NOMO-1 (cell line): ENCODE measurements at regions not wholly inside any gene's neighbourhood (a gene's known extent, or its start where the extent isn't known, plus 50 kb on each side); places are given as distances from the start of the nearest gene placed in this dataset.
"Not testable (repeated sequence)": the region's sequence is repeated elsewhere in the genome, so short reads cannot be mapped to it uniquely, and the experiment has no call there.

Source experiments
- DNase-seq, 2 experiments: peaks; one replicate each; lab custom pipeline; 2025; ENCODE audit not compliant: unreplicated experiment in 2 of 2; lab: John Stamatoyannopoulos, UW

GRCh38 chr10:109809954-109810353 lies 113.4 kb downstream of the XPNPEP1 start:
- DNase-seq, result not testable (repeated sequence)

- DNase-seq, result not testable (repeated sequence)
These were observed 122.1 kb downstream of the XPNPEP1 start for GRCh38 chr10:109801191-109801590.

GRCh38 chr10:109790647-109791046 lies 132.7 kb downstream of the XPNPEP1 start:
- no peak for DNase-seq

DNA sequence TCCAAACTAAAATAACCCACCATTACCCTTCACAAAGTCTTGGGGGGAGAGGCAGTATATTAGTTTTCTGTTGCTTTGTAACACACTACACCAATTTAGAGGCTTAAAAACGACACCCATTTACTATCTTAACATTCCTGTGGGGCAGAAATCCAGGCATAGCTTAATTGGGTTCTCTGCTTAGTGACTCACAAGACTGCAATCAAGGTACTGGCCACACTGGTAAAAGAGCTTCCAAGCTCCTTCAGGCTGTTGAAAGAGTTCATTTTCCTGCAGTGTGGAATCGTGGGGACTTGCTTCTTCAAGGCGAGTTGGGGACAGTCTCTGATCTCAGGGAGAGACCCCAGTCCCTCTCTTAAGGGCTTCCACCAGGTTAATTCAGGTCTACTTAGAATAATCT lies 139.1 kb downstream of the XPNPEP1 start:
- no peak for DNase-seq

GRCh38 chr10:109783286-109783685 lies 140.0 kb downstream of the XPNPEP1 start:
- no peak for DNase-seq

GRCh38 chr10:109780997-109781396 lies 142.3 kb downstream of the XPNPEP1 start:
- no peak for DNase-seq

GRCh38 chr10:109778993-109779392 lies 144.3 kb downstream of the XPNPEP1 start:
- DNase-seq, result no peak

GRCh38 chr10:109774121-109774440 lies 149.2 kb downstream of the XPNPEP1 start:
- no peak for DNase-seq

DNA sequence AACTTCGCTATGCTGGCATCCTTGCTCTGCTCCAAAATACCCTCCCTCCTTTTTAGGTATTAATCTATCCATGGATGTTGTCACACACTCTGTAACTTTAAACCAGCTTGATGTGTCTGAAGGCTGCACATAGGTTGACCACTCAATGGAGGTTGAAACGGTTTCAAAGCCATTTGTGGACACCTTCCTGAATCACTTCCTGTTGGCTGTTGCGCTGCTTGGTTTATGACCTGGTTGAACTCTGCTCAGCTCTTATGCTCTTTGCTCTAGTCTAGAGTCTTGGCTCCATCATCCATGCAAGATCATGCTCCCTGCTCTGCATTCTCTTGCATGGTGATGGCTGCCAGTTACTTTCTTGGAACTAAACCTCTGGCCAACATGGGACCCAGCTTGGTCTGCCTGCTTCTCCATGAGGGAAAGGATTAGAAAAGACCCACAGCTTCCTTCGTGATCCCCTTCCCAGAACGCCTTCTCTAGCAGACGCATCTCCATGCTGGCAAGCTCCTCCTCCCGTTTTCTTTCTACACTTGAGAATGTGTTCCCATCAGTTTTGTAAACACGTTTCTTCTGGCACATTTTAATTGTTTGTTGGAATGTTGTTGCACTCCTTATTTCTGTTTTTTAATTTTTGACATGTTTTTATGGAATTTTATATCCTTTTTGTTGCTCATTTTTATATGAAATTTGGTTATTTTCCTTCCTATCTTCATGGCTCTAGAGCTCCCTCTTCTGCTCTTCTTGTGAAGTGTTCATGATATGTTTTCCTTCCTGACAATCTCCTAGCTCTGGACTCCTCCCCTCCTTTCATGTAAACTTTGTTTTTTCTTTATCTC lies 149.8 kb downstream of the XPNPEP1 start:
- peak in 1 of 2 experiments; percentile 7 for DNase-seq

DNA sequence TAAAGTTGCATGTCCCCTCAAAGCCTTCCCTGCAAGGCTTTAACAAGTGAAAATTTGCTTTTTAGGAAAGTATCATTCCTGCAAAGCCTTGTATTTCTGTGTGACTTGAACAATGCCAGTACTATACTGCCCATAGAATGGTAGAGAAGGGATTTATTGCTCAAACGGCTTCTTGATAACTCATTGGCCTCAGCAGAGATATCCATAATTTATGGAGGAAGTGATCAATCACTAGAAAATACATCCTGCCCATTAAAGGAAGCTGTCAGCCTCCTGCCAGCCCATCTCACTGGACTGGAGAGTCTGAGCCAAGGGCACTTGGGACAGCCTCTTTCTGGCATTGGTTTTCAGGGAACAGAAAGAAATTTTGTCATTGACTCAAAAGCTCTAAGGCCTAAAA lies 152.6 kb downstream of the XPNPEP1 start:
- no peak for DNase-seq

- no peak for DNase-seq
These were observed 153.3 kb downstream of the XPNPEP1 start for GRCh38 chr10:109769966-109770365.

DNA sequence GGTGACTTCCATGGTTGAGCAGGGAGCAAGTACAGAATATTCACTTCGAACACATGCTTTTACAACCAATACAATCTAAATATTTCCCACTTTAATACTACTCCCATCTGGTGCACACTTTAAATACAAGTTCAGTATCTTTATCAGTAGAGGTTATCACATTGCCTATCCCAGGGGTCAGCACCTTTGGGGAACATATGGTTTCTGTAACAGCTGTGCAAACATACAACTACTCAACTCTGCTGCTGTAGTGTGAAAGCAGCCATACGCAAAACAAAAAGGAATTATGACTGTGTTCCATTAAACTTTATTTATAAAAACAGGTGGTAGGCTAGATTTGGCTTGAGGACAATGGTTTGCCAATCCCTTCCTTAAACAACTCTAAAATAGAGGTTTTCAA lies 157.5 kb downstream of the XPNPEP1 start:
- DNase-seq, result no peak

DNA sequence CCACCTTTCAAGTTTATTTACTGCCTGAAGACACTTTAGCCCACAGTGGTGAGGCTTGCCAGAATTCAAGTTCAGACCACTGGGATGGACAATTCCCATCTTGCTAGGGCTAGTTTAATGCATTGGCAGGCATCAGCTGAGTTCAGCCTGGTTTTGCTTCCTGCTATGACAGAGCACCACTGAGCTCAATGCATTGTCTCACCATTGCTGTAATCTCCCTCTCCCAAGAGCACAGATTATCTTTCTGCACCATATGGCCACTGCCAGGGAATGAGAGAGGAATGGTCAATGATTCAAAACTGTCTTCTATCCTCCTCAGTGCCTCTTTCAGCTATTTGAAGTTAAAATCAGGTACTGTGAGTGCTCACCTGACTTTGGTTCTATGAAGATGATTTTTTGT lies 160.8 kb downstream of the XPNPEP1 start:
- no peak for DNase-seq

- not testable (repeated sequence) for DNase-seq
These were observed 165.6 kb downstream of the XPNPEP1 start for GRCh38 chr10:109757670-109758069.

- DNase-seq, result no peak
These were observed 176.4 kb downstream of the XPNPEP1 start for GRCh38 chr10:109746861-109747260.

GRCh38 chr10:109744020-109744419 lies 179.3 kb downstream of the XPNPEP1 start:
- DNase-seq, result no peak

- DNase-seq, result no peak
These were observed 179.7 kb downstream of the XPNPEP1 start for GRCh38 chr10:109743574-109743973.

GRCh38 chr10:109743146-109743545 lies 180.2 kb downstream of the XPNPEP1 start:
- no peak for DNase-seq

DNA sequence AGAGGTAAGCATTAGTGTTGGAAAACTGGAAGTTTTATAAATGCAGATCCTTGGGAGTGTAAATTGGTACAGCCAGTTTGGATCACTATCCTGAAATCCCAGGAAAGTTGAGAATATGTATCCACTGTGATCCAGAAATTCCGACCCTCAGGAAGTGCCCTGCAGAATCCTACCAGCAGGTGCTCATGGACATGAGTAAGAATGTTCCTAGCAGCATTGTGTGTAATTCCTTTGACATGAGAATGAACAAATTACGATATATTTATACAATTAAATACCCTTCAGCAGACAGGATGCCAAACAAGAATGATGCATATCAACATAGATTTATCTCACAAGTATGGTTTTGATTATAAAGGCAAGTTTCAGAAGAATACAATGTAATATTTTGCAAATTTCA lies 181.6 kb downstream of the XPNPEP1 start:
- no peak for DNase-seq

- no peak for DNase-seq
These were observed 182.9 kb downstream of the XPNPEP1 start for GRCh38 chr10:109740436-109740835.

GRCh38 chr10:109737626-109738025 lies 185.7 kb downstream of the XPNPEP1 start:
- DNase-seq, result no peak

DNA sequence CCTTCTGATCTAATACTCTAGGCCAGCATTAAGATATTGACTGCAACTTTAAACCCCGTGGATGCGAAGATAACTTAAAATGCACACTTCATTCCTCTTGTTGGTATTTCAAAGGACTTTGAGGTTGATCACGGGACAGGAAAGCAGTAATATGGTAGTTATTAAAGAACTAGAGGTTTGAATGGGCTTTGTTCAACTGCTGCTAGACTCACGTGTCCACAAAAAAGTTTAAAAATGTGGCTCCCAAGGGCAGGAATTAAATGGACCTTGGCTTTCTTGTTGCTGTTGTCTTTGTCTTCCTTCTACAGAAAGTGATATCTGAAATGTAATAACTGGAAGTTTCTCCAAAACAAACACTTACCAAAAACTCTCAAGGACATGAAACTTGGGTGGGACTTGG lies 186.3 kb downstream of the XPNPEP1 start:
- DNase-seq, result no peak

GRCh38 chr10:109735776-109736175 lies 187.5 kb downstream of the XPNPEP1 start:
- DNase-seq, result no peak
